ENCODE measurements at regions not wholly inside any gene's neighbourhood (a gene's known extent, or its start where the extent isn't known, plus 50 kb on each side); places are given as distances from the start of the nearest gene placed in this dataset.

DNA sequence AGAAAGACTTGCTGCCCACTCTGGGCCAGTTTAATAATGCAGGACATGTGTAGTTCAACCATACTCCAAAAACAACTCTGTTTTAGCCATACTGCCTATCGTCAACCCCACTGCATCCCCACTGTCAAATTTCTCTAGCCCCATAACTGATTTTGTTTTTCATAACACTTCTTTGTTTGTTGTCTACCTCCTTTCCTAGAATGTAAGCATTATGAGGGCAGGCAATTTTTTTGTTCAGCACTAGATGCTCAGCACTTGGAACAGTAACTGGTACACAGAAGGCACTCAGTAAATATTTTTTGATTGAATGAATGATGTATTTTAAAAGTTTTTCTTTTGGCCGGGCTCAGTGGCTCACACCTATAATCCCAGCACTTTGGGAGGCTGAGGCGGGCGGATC, 183.8 kb upstream of the MKLN1 start:
- Histone ChIP-seq H3K36me3 (ENCODE audit: insufficient read depth, low read length) (no peaks in the 10 kb centered on the region), H3K27me3 (ENCODE audit: insufficient read depth, low read length) (no peaks in the 10 kb centered on the region), H2AFZ (ENCODE audit: low read length) (no peak overlapping the region), H3K4me1 (ENCODE audit: insufficient read depth, low read length) (peaks cover 12% of the 10 kb centered on the region), H3K27ac (ENCODE audit: low read depth, low read length) (no peak overlapping the region), H3K9me3 (ENCODE audit: low read depth, low read length) (no peaks in the 10 kb centered on the region), H3K4me3 (ENCODE audit: insufficient read depth, low read length) (no peak overlapping the region), H3K79me2 (ENCODE audit: insufficient read depth, low read length) (no peaks in the 10 kb centered on the region), H4K20me1 (ENCODE audit: insufficient read depth, low read length) (no peaks in the 10 kb centered on the region), H3K4me2 (ENCODE audit: insufficient read depth, low read length) (no peak overlapping the region)
- no peak for DNase-seq (ENCODE audit: insufficient read length, low spot score, missing footprints)
- TF ChIP-seq, protein P1, sequence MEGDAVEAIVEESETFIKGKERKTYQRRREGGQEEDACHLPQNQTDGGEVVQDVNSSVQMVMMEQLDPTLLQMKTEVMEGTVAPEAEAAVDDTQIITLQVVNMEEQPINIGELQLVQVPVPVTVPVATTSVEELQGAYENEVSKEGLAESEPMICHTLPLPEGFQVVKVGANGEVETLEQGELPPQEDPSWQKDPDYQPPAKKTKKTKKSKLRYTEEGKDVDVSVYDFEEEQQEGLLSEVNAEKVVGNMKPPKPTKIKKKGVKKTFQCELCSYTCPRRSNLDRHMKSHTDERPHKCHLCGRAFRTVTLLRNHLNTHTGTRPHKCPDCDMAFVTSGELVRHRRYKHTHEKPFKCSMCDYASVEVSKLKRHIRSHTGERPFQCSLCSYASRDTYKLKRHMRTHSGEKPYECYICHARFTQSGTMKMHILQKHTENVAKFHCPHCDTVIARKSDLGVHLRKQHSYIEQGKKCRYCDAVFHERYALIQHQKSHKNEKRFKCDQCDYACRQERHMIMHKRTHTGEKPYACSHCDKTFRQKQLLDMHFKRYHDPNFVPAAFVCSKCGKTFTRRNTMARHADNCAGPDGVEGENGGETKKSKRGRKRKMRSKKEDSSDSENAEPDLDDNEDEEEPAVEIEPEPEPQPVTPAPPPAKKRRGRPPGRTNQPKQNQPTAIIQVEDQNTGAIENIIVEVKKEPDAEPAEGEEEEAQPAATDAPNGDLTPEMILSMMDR (IDR thresholded peaks at IDR 0.05; ENCODE audit: extremely low read depth, low read depth, low read length) = no peak

DNA sequence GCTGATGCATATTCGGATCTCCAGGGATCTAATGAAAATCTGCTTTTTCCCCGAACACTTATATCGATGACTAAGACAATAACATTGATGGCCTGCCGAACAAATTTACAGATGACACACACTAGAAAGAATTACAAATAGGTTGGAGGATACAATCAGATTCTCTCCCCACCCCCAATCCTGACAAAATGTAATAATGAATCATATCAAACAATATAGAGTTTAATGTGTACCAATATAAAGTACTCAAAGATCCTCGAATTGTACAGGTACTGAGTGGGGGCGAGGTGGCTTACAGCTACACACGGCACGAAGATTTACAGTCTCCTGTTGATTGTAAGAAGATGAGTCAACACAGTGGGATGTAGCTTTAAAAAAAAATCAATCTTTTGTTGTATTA, 182.7 kb upstream of the MKLN1 start:
- TF ChIP-seq, protein P1 (IDR thresholded peaks at IDR 0.05; ENCODE audit: extremely low read depth, low read depth, low read length) = no peak
- Histone ChIP-seq H3K79me2 (ENCODE audit: insufficient read depth, low read length) (no peaks in the 10 kb centered on the region), H3K9me3 (ENCODE audit: low read depth, low read length) (no peaks in the 10 kb centered on the region), H3K4me2 (ENCODE audit: insufficient read depth, low read length) (no peak overlapping the region), H3K27me3 (ENCODE audit: insufficient read depth, low read length) (no peaks in the 10 kb centered on the region), H4K20me1 (ENCODE audit: insufficient read depth, low read length) (no peaks in the 10 kb centered on the region), H3K4me1 (ENCODE audit: insufficient read depth, low read length) (peaks cover 12% of the 10 kb centered on the region), H2AFZ (ENCODE audit: low read length) (no peak overlapping the region), H3K27ac (ENCODE audit: low read depth, low read length) (no peak overlapping the region), H3K4me3 (ENCODE audit: insufficient read depth, low read length) (no peak overlapping the region), H3K36me3 (ENCODE audit: insufficient read depth, low read length) (no peaks in the 10 kb centered on the region)
- peak; percentile 52 for DNase-seq (ENCODE audit: insufficient read length, low spot score, missing footprints)

DNA sequence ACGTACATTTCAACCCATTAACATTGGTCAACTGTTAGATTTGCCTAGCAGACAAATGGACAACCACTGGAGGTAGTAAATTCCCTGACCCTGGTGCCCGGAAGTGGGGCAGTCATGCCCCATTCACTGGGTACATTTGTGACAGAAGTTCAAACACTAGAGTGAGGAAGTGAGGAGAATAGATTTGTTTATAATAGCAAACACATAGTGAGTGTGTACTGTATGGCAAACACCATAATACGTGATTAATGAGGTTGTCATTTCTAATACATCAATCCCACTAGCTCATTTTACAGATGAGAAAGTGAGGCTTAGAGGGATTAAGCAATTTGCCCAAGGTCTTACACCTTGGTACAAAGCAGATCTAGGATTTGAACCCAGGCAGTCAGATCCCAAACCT, 181.9 kb upstream of the MKLN1 start:
- Histone ChIP-seq H3K4me1 (ENCODE audit: insufficient read depth, low read length) (peaks cover 12% of the 10 kb centered on the region), H3K4me2 (ENCODE audit: insufficient read depth, low read length) (no peak overlapping the region), H3K9me3 (ENCODE audit: low read depth, low read length) (no peaks in the 10 kb centered on the region), H2AFZ (ENCODE audit: low read length) (no peak overlapping the region), H3K79me2 (ENCODE audit: insufficient read depth, low read length) (no peaks in the 10 kb centered on the region), H3K36me3 (ENCODE audit: insufficient read depth, low read length) (no peaks in the 10 kb centered on the region), H3K27me3 (ENCODE audit: insufficient read depth, low read length) (no peaks in the 10 kb centered on the region), H4K20me1 (ENCODE audit: insufficient read depth, low read length) (no peaks in the 10 kb centered on the region), H3K27ac (ENCODE audit: low read depth, low read length) (no peak overlapping the region), H3K4me3 (ENCODE audit: insufficient read depth, low read length) (no peak overlapping the region)
- TF ChIP-seq, protein P1 (IDR thresholded peaks at IDR 0.05; ENCODE audit: extremely low read depth, low read depth, low read length) = no peak
- DNase-seq (ENCODE audit: insufficient read length, low spot score, missing footprints) = no peak

DNA sequence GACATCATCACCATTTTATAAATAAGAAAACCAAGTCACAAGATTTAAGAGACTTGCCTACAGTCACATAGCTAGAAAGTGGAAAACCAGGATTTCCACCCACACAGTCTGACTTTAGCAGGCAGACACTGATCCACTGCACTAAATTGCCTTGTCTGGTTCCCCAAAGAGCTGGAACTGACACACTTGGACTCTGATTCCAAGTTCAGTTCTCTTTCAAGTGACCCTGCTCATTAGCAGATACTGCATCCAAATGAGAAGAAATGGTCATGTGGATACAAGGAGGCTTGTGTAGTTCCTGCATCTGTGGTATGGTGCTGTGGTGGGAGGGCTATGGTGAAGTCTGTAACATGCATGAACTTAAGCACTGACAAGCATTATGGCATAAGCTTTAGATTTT, 180.1 kb upstream of the MKLN1 start:
- no peak for DNase-seq (ENCODE audit: insufficient read length, low spot score, missing footprints)
- Histone ChIP-seq H3K79me2 (ENCODE audit: insufficient read depth, low read length) (no peaks in the 10 kb centered on the region), H4K20me1 (ENCODE audit: insufficient read depth, low read length) (no peaks in the 10 kb centered on the region), H3K4me2 (ENCODE audit: insufficient read depth, low read length) (no peak overlapping the region), H3K4me3 (ENCODE audit: insufficient read depth, low read length) (no peak overlapping the region), H3K27ac (ENCODE audit: low read depth, low read length) (no peak overlapping the region), H3K9me3 (ENCODE audit: low read depth, low read length) (no peaks in the 10 kb centered on the region), H2AFZ (ENCODE audit: low read length) (peak overlapping the region; percentile 14), H3K36me3 (ENCODE audit: insufficient read depth, low read length) (no peaks in the 10 kb centered on the region), H3K27me3 (ENCODE audit: insufficient read depth, low read length) (no peaks in the 10 kb centered on the region), H3K4me1 (ENCODE audit: insufficient read depth, low read length) (peaks cover 12% of the 10 kb centered on the region)
- TF ChIP-seq, protein P1 (IDR thresholded peaks at IDR 0.05; ENCODE audit: extremely low read depth, low read depth, low read length) = no peak
